GM12891 (cell line): ENCODE measurements at regions not wholly inside any gene's neighbourhood (a gene's known extent, or its start where the extent isn't known, plus 50 kb on each side); places are given as distances from the start of the nearest gene placed in this dataset.

Experiments
- PAX5 ChIP-seq: IDR thresholded peaks from 2 replicates; pipeline ENCODE4 v1.6.1; 2011; ENCODE audit warnings: low read length, moderate library complexity, mild to moderate bottlenecking; ENCODE audit not compliant: insufficient read depth, severe bottlenecking
- POLR2A ChIP-seq: IDR thresholded peaks from 2 replicates; pipeline ENCODE4 v1.6.1; 2011; ENCODE audit warnings: low read depth, low read length, control low read depth
- POLR2AphosphoS5 ChIP-seq: IDR thresholded peaks from 2 replicates; pipeline ENCODE4 v1.6.1; 2011; ENCODE audit warnings: low read depth, low read length, control low read depth
- SPI1 ChIP-seq: IDR thresholded peaks from 2 replicates; pipeline ENCODE4 v1.6.1; 2011; ENCODE audit warnings: low read depth, low read length, control low read depth
- TAF1 ChIP-seq: IDR thresholded peaks from 2 replicates; pipeline ENCODE4 v1.6.1; 2011; ENCODE audit warnings: low read depth, low read length, control low read depth

DNA sequence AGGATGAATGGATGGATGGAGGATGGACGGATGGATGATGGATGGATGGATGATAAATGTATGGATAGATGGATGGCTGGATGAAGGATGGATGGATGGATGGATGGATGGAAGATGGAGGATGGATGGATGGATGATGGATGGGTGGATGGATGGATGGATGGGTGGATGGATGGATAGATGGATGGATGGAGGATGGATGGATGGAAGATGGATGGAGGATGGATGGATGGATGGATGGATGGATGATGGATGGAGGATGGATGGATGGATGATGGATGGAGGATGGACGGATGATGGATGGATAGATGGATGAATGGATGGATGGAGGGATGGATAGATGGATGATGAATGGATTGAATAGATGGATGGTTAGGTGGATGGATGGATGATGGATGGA, 210.6 kb upstream of the IGF1R start:
- no peak for TF ChIP-seq TAF1
- TF ChIP-seq POLR2A = no peak
- TF ChIP-seq POLR2AphosphoS5 = no peak
- no peak for TF ChIP-seq SPI1
- no peak for TF ChIP-seq PAX5
